Panc1 (cell line): ENCODE measurements at regions not wholly inside any gene's neighbourhood (a gene's known extent, or its start where the extent isn't known, plus 50 kb on each side); places are given as distances from the start of the nearest gene placed in this dataset.

Experiments used
- ATAC-seq: fragments of 200-7000 bp; cut with Tn5 transposase; 2 replicates; pipeline ENCODE4 v1.9.1; 2020; ENCODE audit warnings: mild to moderate bottlenecking, moderate library complexity
- BruUV-seq: library from RNA; stranded (reverse); fragments of 400-500 nt; replicated peaks from 2 replicates; lab custom pipeline; 2021; lab: Mats Ljungman, UMichigan
- CTCF ChIA-PET: fragments of 300-600 bp; sonication (Branson Sonifier 250); formaldehyde crosslinking; loops from one replicate; lab custom pipeline; 2022; ENCODE audit warnings: antibody characterized with exemption; lab: Charles Lee
- POLR2A ChIA-PET: fragments of 300-600 bp; sonication (Branson Sonifier 250); formaldehyde crosslinking; loops from one replicate; lab custom pipeline; 2022; ENCODE audit warnings: antibody characterized with exemption; lab: Charles Lee
- DNase-seq: peaks from one replicate; pipeline ENCODE4 v3.0.0-alpha.2; 2010; ENCODE audit warnings: low read depth, low spot score
- H3K27ac ChIP-seq: 2 replicates; pipeline ENCODE4 v1.5.1; 2011; ENCODE audit warnings: mild to moderate bottlenecking, low read length, inconsistent platforms
- H3K27me3 ChIP-seq: fragments of 200-500 bp; sonication (Bioruptor generic); 2 replicates; pipeline ENCODE4 v1.6.0; 2014; ENCODE audit warnings: low read length, inconsistent platforms; ENCODE audit not compliant: control insufficient read depth, insufficient read depth
- H3K36me3 ChIP-seq: fragments of 200-500 bp; sonication (Bioruptor generic); 2 replicates; pipeline ENCODE4 v1.5.1; 2014; ENCODE audit warnings: inconsistent platforms, mild to moderate bottlenecking, low read length, moderate library complexity; ENCODE audit not compliant: control insufficient read depth, insufficient read depth
- H3K4me1 ChIP-seq: 2 replicates; pipeline ENCODE4 v1.5.1; 2011; ENCODE audit warnings: inconsistent platforms, mild to moderate bottlenecking, low read length, moderate library complexity; ENCODE audit not compliant: control insufficient read depth, insufficient read depth
- H3K4me3 ChIP-seq, 2 experiments: 2 replicates each; pipeline ENCODE4 v1.5.1; 2011 to 2012; ENCODE audit warnings: low read depth in 2 of 2, low read length in 2 of 2, mild to moderate bottlenecking in 2 of 2, inconsistent platforms in 1 of 2, moderate library complexity in 1 of 2
- H3K9me3 ChIP-seq: fragments of 200-500 bp; sonication (Bioruptor generic); 2 replicates; pipeline ENCODE4 v1.5.1; 2014; ENCODE audit warnings: low read depth, mild to moderate bottlenecking, inconsistent platforms, low read length, moderate library complexity; ENCODE audit not compliant: control insufficient read depth, insufficient read depth
- CTCF ChIP-seq: fragments of 450-650 bp; IDR thresholded peaks from 2 replicates; pipeline ENCODE4 v1.5.1; 2017; ENCODE audit warnings: mild to moderate bottlenecking
- POLR2AphosphoS5 ChIP-seq: IDR thresholded peaks from 2 replicates; pipeline ENCODE4 v1.6.1; 2012; ENCODE audit warnings: mild to moderate bottlenecking, low read depth, low read length, moderate library complexity
- SIN3A ChIP-seq: IDR thresholded peaks from 2 replicates; pipeline ENCODE4 v1.6.1; 2012; ENCODE audit warnings: low read depth, mild to moderate bottlenecking, low read length, moderate library complexity, borderline replicate concordance; ENCODE audit not compliant: insufficient read depth
- TCF7L2 ChIP-seq: IDR thresholded peaks from 2 replicates; pipeline ENCODE4 v1.6.1; 2011; ENCODE audit warnings: mild to moderate bottlenecking, low read depth, low read length, inconsistent platforms
- in situ Hi-C: cut with HindIII; loops from 2 replicates; pipeline ENCODE4 v1.10.0; 2016; ENCODE audit warnings: low sequenced_read_pairs, low pct_unique_long_range_greater_than_20kb
- intact Hi-C: fragments of 100-400 bp; cut with micrococcal nuclease; formaldehyde crosslinking; loops from one replicate; pipeline ENCODE4 v1.10.0; 2022; ENCODE audit not compliant: unreplicated experiment
- TF ChIP-seq, protein P1 (sequence below), 2 experiments: IDR thresholded peaks; 2 replicates each; pipeline ENCODE4 v1.6.1; 2011 to 2012; ENCODE audit warnings: low read depth in 2 of 2, control low read depth in 1 of 2, low read length in 1 of 2, mild to moderate bottlenecking in 1 of 2, moderate library complexity in 1 of 2; ENCODE audit not compliant: insufficient read depth in 1 of 2

DNA sequence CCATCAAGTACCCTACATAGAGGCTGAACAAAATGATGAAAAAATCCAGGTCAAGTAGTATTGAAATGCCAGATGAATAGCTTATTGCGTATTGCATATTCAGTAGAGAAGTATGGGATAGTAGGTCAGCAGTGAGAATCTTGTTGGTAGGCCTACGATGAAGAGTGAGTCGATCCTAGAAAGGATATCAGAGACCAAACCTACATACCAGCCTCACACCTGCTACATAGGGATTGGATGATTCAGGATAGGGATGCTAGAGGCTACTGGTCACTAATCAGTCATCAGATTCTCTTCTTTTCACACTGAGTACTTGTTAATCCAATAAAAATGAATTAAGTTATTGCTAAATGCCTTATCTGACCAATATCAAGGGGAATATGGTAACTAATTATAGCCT is 274.5 kb downstream of the DSEL start:
- BruUV-seq = no TSS peak
- CTCF ChIA-PET = no interaction called here
- H3K36me3 ChIP-seq = no peaks in the 10 kb centered on the region
- H3K27me3 ChIP-seq = no peaks in the 10 kb centered on the region
- intact Hi-C loops (no loop called here), in situ Hi-C loops (no loop called here)
- DNase-seq = no peak
- H3K4me3 ChIP-seq = no peak overlapping the region
- peaks cover 3% of the 10 kb centered on the region; the same call in 1 of the 2 replicates for H3K4me1 ChIP-seq
- POLR2A ChIA-PET = no interaction called here
- no peak overlapping the region for H3K27ac ChIP-seq
- H3K9me3 ChIP-seq = no peaks in the 10 kb centered on the region
- ATAC-seq = no peak
- TF ChIP-seq SIN3A (no peak), TCF7L2 (no peak), POLR2AphosphoS5 (no peak), CTCF (no peak)
- TF ChIP-seq, protein P1, sequence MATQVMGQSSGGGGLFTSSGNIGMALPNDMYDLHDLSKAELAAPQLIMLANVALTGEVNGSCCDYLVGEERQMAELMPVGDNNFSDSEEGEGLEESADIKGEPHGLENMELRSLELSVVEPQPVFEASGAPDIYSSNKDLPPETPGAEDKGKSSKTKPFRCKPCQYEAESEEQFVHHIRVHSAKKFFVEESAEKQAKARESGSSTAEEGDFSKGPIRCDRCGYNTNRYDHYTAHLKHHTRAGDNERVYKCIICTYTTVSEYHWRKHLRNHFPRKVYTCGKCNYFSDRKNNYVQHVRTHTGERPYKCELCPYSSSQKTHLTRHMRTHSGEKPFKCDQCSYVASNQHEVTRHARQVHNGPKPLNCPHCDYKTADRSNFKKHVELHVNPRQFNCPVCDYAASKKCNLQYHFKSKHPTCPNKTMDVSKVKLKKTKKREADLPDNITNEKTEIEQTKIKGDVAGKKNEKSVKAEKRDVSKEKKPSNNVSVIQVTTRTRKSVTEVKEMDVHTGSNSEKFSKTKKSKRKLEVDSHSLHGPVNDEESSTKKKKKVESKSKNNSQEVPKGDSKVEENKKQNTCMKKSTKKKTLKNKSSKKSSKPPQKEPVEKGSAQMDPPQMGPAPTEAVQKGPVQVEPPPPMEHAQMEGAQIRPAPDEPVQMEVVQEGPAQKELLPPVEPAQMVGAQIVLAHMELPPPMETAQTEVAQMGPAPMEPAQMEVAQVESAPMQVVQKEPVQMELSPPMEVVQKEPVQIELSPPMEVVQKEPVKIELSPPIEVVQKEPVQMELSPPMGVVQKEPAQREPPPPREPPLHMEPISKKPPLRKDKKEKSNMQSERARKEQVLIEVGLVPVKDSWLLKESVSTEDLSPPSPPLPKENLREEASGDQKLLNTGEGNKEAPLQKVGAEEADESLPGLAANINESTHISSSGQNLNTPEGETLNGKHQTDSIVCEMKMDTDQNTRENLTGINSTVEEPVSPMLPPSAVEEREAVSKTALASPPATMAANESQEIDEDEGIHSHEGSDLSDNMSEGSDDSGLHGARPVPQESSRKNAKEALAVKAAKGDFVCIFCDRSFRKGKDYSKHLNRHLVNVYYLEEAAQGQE (IDR thresholded peaks at IDR 0.05; ENCODE audit: insufficient read depth in 1 of 2, low read depth in 2 of 2, low read length in 1 of 2) = no peak

- CTCF ChIA-PET = no interaction called here
- ATAC-seq = no peak
- H3K9me3 ChIP-seq = no peaks in the 10 kb centered on the region
These were observed 275.2 kb downstream of the DSEL start for GRCh38 chr18:67241299-67241698.

More at GRCh38 chr18:67241299-67241698, 275.2 kb downstream of the DSEL start:
- Histone ChIP-seq H3K27me3 (no peaks in the 10 kb centered on the region), H3K36me3 (no peaks in the 10 kb centered on the region), H3K4me3 (no peak overlapping the region), H3K27ac (no peak overlapping the region), H3K4me1 (peaks cover 3% of the 10 kb centered on the region; the same call in 1 of the 2 replicates)
- BruUV-seq = no TSS peak
- no peak for DNase-seq
- POLR2A ChIA-PET = no interaction called here
- intact Hi-C loops = no loop called here
- in situ Hi-C loops = no loop called here
- TF ChIP-seq TCF7L2 (no peak), CTCF (no peak), POLR2AphosphoS5 (no peak), SIN3A (no peak)
- TF ChIP-seq, protein P1 (IDR thresholded peaks at IDR 0.05; ENCODE audit: insufficient read depth in 1 of 2, low read depth in 2 of 2, low read length in 1 of 2) = no peak
